ENCODE measurements at regions not wholly inside any gene's neighbourhood (a gene's known extent, or its start where the extent isn't known, plus 50 kb on each side); places are given as distances from the start of the nearest gene placed in this dataset.

DNA sequence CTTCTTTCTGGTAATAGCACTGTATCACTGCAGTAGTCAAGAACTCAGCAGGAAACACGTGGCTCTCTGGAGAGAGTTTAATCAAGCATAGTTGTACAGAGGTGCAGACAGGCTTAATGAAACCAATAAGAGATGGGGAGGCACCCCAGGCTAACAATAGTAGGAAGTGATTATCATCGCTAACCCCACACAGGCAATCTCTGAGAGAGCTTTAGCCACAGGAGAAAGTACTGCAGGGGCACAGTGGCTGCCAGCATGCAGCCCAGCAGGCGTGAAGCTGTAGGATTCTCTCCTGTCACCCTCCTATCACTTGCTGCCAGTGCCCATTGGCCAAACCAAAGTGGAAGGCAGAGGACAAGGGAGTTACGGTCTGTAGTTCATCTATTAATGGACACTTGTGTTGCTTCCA, 450.0 kb upstream of the RASGEF1B start:
- H3K36me3 Mint-ChIP-seq: no peaks in the 10 kb centered on the region
- no peaks in the 10 kb centered on the region for H3K79me2 ChIP-seq (ENCODE audit: insufficient read depth, low read length)

DNA sequence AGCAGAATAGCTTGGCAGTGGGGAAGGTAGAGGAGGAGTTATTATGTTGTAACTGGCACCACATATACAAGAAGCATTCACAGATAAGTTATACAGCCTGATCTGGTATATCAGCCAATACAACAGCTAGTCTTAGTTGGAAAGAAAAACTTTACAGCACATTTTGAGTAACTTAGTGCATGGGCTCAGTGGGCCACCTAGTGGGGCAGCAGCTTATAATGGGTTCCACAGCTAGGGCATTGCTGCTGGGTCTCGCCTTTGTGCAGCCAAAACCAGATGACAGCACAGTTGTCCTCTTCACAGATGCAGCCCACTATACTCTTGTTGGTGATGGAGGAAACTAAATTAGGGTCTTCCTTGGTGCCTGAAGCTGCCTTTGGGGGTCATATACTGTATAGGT, 448.1 kb upstream of the RASGEF1B start:
- TF ChIP-seq, protein P1, sequence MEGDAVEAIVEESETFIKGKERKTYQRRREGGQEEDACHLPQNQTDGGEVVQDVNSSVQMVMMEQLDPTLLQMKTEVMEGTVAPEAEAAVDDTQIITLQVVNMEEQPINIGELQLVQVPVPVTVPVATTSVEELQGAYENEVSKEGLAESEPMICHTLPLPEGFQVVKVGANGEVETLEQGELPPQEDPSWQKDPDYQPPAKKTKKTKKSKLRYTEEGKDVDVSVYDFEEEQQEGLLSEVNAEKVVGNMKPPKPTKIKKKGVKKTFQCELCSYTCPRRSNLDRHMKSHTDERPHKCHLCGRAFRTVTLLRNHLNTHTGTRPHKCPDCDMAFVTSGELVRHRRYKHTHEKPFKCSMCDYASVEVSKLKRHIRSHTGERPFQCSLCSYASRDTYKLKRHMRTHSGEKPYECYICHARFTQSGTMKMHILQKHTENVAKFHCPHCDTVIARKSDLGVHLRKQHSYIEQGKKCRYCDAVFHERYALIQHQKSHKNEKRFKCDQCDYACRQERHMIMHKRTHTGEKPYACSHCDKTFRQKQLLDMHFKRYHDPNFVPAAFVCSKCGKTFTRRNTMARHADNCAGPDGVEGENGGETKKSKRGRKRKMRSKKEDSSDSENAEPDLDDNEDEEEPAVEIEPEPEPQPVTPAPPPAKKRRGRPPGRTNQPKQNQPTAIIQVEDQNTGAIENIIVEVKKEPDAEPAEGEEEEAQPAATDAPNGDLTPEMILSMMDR (IDR thresholded peaks at IDR 0.05): no peak
- intact Hi-C loops (cut with micrococcal nuclease): no loop called here
- Histone ChIP-seq H3K9me3 (replicated peaks in 1 of 2; ENCODE audit: control insufficient read depth in 1 of 2, insufficient read depth in 1 of 2, low read length in 2 of 2) (no peaks in the 10 kb centered on the region), H3K4me1 (ENCODE audit: control insufficient read depth in 1 of 2, insufficient read depth in 2 of 2, low read length in 2 of 2) (no peaks in the 10 kb centered on the region), H4K20me1 (ENCODE audit: insufficient read depth, low read length) (no peaks in the 10 kb centered on the region), H3K9ac (ENCODE audit: insufficient read depth, low read length, poor library complexity, severe bottlenecking) (no peak overlapping the region), H3K27me3 (ENCODE audit: control insufficient read depth in 2 of 2, insufficient read depth in 2 of 2, low read length in 2 of 2) (no peaks in the 10 kb centered on the region), H3K4me2 (replicated peaks; ENCODE audit: extremely low read depth, low read length, poor library complexity, severe bottlenecking) (no peak overlapping the region), H3K27ac (ENCODE audit: low read depth in 1 of 2, low read length in 2 of 2) (no peak overlapping the region), H3K36me3 (replicated peaks in 1 of 2; ENCODE audit: control insufficient read depth in 1 of 2, insufficient read depth in 2 of 2, low read length in 2 of 2) (no peaks in the 10 kb centered on the region), H3K79me2 (ENCODE audit: insufficient read depth, low read length) (no peaks in the 10 kb centered on the region), H2AFZ (ENCODE audit: insufficient read depth, low read depth, low read length, poor library complexity, severe bottlenecking) (no peak overlapping the region), H3K4me3 (replicated peaks in 1 of 3; ENCODE audit: low read depth in 2 of 3, low read length in 3 of 3) (no peak overlapping the region)
- Mint-ChIP-seq H3K9me3 (no peaks in the 10 kb centered on the region), H3K4me1 (no peaks in the 10 kb centered on the region), H3K27me3 (ENCODE audit: low read depth in 3 of 3) (no peaks in the 10 kb centered on the region), H3K4me3 (no peak overlapping the region), H3K36me3 (no peaks in the 10 kb centered on the region), H3K27ac (no peak overlapping the region)
- no CpG with 5 or more reads among the region's 1 CpG for WGBS (ENCODE audit: insufficient coverage)
- DNase-seq: no peak

More for the DNA sequence above, 450.0 kb upstream of the RASGEF1B start:
- Mint-ChIP-seq H3K27me3 (ENCODE audit: low read depth in 3 of 3) (no peaks in the 10 kb centered on the region), H3K27ac (no peak overlapping the region), H3K4me3 (no peak overlapping the region), H3K9me3 (no peaks in the 10 kb centered on the region), H3K4me1 (no peaks in the 10 kb centered on the region)
- Histone ChIP-seq H3K36me3 (replicated peaks in 1 of 2; ENCODE audit: control insufficient read depth in 1 of 2, insufficient read depth in 2 of 2, low read length in 2 of 2) (no peaks in the 10 kb centered on the region), H3K4me1 (ENCODE audit: control insufficient read depth in 1 of 2, insufficient read depth in 2 of 2, low read length in 2 of 2) (no peaks in the 10 kb centered on the region), H3K4me2 (replicated peaks; ENCODE audit: extremely low read depth, low read length, poor library complexity, severe bottlenecking) (no peak overlapping the region), H3K9ac (ENCODE audit: insufficient read depth, low read length, poor library complexity, severe bottlenecking) (no peak overlapping the region), H3K27me3 (ENCODE audit: control insufficient read depth in 2 of 2, insufficient read depth in 2 of 2, low read length in 2 of 2) (no peaks in the 10 kb centered on the region), H4K20me1 (ENCODE audit: insufficient read depth, low read length) (no peaks in the 10 kb centered on the region), H3K9me3 (replicated peaks in 1 of 2; ENCODE audit: control insufficient read depth in 1 of 2, insufficient read depth in 1 of 2, low read length in 2 of 2) (no peaks in the 10 kb centered on the region), H2AFZ (ENCODE audit: insufficient read depth, low read depth, low read length, poor library complexity, severe bottlenecking) (no peak overlapping the region), H3K27ac (ENCODE audit: low read depth in 1 of 2, low read length in 2 of 2) (no peak overlapping the region), H3K4me3 (replicated peaks in 1 of 3; ENCODE audit: low read depth in 2 of 3, low read length in 3 of 3) (no peak overlapping the region)
- WGBS (ENCODE audit: insufficient coverage): 94% methylated on average over 2 of the region's 4 CpGs
- TF ChIP-seq, protein P1 (IDR thresholded peaks at IDR 0.05): no peak
- no peak for DNase-seq
- intact Hi-C loops (cut with micrococcal nuclease): no loop called here

Measured in CD14-positive monocyte (primary cell).